ENCODE measurements at regions not wholly inside any gene's neighbourhood (a gene's known extent, or its start where the extent isn't known, plus 50 kb on each side); places are given as distances from the start of the nearest gene placed in this dataset.

DNA sequence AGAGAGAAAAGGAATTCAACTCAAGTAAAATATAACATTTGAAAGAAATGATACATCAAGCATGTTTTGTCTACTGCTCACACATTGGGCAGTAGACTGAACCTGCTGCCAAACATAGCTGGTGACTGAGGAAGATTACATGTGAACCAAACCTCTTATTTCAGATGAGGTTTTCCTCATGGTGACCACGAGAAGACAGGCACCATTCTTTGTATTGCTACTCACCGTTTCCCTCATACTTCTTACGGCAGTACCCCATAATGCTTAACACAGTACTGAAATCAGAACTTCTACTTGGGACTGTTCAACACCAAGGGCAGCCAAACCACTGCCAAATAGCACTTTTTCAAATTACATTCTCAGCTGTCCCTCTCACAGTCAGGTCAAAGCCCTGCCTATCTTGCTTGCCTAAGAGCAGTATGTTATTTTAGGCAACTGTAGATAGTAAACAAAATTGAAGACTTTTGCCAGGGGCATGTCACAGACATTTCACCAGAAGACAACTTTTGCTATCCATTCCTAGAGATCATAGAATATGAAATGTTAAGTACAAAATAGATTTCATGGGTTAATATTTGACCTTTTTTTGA lies 167.1 kb upstream of the DOK6 start:
- H3K79me2 ChIP-seq (replicated peaks; ENCODE audit: insufficient read depth, low read length), result no peaks in the 10 kb centered on the region
- no peak overlapping the region for H3K4me3 ChIP-seq (ENCODE audit: low read length)
- no peaks in the 10 kb centered on the region for H3F3A ChIP-seq (ENCODE audit: insufficient read depth, low read length, poor library complexity, severe bottlenecking)
- no peaks in the 10 kb centered on the region for H3K9me3 ChIP-seq (ENCODE audit: low read length)
- no peak overlapping the region for H3K4me2 ChIP-seq (ENCODE audit: low read length)
- H3K36me3 ChIP-seq (ENCODE audit: insufficient read depth, low read length), result no peaks in the 10 kb centered on the region
- no peaks in the 10 kb centered on the region for H3K9me2 ChIP-seq (ENCODE audit: insufficient read depth, low read length)
- H3K27ac ChIP-seq (ENCODE audit: low read length), result no peak overlapping the region
- H3K27me3 ChIP-seq (ENCODE audit: insufficient read depth, low read depth, low read length), result no peaks in the 10 kb centered on the region
- H4K20me1 ChIP-seq (ENCODE audit: insufficient read depth), result no peaks in the 10 kb centered on the region
- H3K9ac ChIP-seq (ENCODE audit: low read length), result no peak overlapping the region
- H2AFZ ChIP-seq (ENCODE audit: low read depth, low read length), result no peak overlapping the region
- no peak for TF ChIP-seq POLR2AphosphoS5 (IDR thresholded peaks at IDR 0.05)

DNA sequence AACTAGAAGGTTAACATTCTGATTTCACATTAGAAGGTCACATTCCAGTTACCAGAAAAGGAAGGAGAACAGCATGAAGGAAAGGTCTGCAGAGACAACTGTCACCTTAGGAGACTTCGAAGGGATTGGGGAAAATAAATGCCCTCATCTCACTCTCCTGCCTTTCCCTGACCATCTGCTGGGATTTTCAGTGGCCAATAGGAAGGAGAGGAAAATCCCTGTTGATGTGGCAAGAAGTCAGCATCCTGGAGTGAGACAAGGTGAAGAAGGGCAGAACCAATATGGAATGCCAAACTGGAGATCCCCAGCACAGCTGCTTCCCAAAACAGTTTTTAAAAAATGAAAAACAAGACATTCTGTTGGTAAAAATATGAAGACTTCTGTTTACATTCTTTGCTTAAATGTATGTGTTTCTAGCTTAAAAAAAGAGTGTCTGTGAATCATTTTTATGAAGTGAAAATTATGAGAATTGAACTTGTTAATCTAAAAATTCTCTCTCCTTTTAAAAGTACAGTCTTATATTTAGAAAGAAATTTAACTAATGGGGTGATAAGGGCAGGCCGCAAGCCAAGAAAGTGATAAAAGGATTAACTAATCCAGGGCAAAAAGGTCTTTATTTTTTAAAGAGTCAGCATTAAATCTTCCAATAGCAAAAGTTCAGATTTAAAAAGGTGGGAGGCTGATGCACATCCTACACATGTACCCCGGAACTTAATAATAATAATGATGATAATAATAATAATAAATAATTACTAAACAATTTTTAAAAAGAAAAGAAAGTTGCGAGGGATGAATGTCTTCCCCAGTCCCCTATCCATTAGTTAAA lies 160.6 kb upstream of the DOK6 start:
- H3K9me3 ChIP-seq (ENCODE audit: low read length), result no peaks in the 10 kb centered on the region
- no peaks in the 10 kb centered on the region for H3K79me2 ChIP-seq (replicated peaks; ENCODE audit: insufficient read depth, low read length)
- no peak overlapping the region for H3K27ac ChIP-seq (ENCODE audit: low read length)
- H3K4me2 ChIP-seq (ENCODE audit: low read length), result no peak overlapping the region
- TF ChIP-seq SMC3 (conservative IDR thresholded peaks at IDR 0.05; ENCODE audit: poor library complexity) (no peak), CTCF (IDR thresholded peaks at IDR 0.05; ENCODE audit: poor library complexity, severe bottlenecking) (no peak), TAF1 (IDR thresholded peaks at IDR 0.05; ENCODE audit: low read depth) (no peak), EP300 (conservative IDR thresholded peaks at IDR 0.05; ENCODE audit: poor library complexity, severe bottlenecking) (no peak), RAD21 (conservative IDR thresholded peaks at IDR 0.05) (no peak)
- TF ChIP-seq, protein P1, sequence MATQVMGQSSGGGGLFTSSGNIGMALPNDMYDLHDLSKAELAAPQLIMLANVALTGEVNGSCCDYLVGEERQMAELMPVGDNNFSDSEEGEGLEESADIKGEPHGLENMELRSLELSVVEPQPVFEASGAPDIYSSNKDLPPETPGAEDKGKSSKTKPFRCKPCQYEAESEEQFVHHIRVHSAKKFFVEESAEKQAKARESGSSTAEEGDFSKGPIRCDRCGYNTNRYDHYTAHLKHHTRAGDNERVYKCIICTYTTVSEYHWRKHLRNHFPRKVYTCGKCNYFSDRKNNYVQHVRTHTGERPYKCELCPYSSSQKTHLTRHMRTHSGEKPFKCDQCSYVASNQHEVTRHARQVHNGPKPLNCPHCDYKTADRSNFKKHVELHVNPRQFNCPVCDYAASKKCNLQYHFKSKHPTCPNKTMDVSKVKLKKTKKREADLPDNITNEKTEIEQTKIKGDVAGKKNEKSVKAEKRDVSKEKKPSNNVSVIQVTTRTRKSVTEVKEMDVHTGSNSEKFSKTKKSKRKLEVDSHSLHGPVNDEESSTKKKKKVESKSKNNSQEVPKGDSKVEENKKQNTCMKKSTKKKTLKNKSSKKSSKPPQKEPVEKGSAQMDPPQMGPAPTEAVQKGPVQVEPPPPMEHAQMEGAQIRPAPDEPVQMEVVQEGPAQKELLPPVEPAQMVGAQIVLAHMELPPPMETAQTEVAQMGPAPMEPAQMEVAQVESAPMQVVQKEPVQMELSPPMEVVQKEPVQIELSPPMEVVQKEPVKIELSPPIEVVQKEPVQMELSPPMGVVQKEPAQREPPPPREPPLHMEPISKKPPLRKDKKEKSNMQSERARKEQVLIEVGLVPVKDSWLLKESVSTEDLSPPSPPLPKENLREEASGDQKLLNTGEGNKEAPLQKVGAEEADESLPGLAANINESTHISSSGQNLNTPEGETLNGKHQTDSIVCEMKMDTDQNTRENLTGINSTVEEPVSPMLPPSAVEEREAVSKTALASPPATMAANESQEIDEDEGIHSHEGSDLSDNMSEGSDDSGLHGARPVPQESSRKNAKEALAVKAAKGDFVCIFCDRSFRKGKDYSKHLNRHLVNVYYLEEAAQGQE (IDR thresholded peaks at IDR 0.05; ENCODE audit: borderline replicate concordance), result no peak
- no peaks in the 10 kb centered on the region for H4K20me1 ChIP-seq (ENCODE audit: insufficient read depth)
- H3K4me3 ChIP-seq (ENCODE audit: low read length), result no peak overlapping the region
- H3K9ac ChIP-seq (ENCODE audit: low read length), result no peak overlapping the region
- H3K36me3 ChIP-seq (ENCODE audit: insufficient read depth, low read length), result no peaks in the 10 kb centered on the region
- H3K27me3 ChIP-seq (ENCODE audit: insufficient read depth, low read depth, low read length), result no peaks in the 10 kb centered on the region
- no peaks in the 10 kb centered on the region for H3F3A ChIP-seq (ENCODE audit: insufficient read depth, low read length, poor library complexity, severe bottlenecking)
- H2AFZ ChIP-seq (ENCODE audit: low read depth, low read length), result no peak overlapping the region
- H3K9me2 ChIP-seq (ENCODE audit: insufficient read depth, low read length), result no peaks in the 10 kb centered on the region

DNA sequence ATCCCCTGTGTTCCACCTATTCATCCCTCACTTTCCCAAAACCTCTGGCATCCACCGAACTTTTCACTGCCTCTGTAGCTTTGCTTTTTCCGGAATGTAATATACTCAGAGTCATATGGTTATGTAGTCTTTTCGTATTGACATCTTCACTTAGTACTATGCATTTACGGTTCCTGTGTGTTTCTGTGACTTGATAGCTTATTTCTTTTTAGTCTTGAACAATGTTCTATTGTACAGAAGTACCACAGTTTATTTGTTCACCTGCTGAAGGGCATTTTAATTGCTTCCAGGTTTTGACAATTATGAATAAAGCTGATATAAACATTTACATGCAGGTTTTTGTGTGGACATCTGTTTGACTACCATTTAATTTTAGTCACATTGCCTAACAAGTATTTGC lies 154.7 kb upstream of the DOK6 start:
- H3K9me3 ChIP-seq (ENCODE audit: low read length), result no peaks in the 10 kb centered on the region
- no peaks in the 10 kb centered on the region for H4K20me1 ChIP-seq (ENCODE audit: insufficient read depth)
- no peak for TF ChIP-seq CTCF (IDR thresholded peaks at IDR 0.05; ENCODE audit: poor library complexity, severe bottlenecking)
- no peak for TF ChIP-seq EZH2 (IDR thresholded peaks at IDR 0.05; ENCODE audit: borderline replicate concordance, insufficient read depth, low read length, poor library complexity, severe bottlenecking)
- no peak for TF ChIP-seq MXI1 (conservative IDR thresholded peaks at IDR 0.05; ENCODE audit: poor library complexity, severe bottlenecking)
- TF ChIP-seq EP300 (conservative IDR thresholded peaks at IDR 0.05; ENCODE audit: poor library complexity, severe bottlenecking), result no peak
- TF ChIP-seq, protein P1 (IDR thresholded peaks at IDR 0.05; ENCODE audit: borderline replicate concordance), result no peak
- H2AFZ ChIP-seq (ENCODE audit: low read depth, low read length), result no peak overlapping the region
- H3K9ac ChIP-seq (ENCODE audit: low read length), result no peak overlapping the region
- H3K27me3 ChIP-seq (ENCODE audit: insufficient read depth, low read depth, low read length), result peaks cover 6% of the 10 kb centered on the region
- H3K36me3 ChIP-seq (ENCODE audit: insufficient read depth, low read length), result no peaks in the 10 kb centered on the region
- H3F3A ChIP-seq (ENCODE audit: insufficient read depth, low read length, poor library complexity, severe bottlenecking), result no peaks in the 10 kb centered on the region
- no peak overlapping the region for H3K27ac ChIP-seq (ENCODE audit: low read length)
- no peak overlapping the region for H3K4me3 ChIP-seq (ENCODE audit: low read length)
- H3K9me2 ChIP-seq (ENCODE audit: insufficient read depth, low read length), result no peaks in the 10 kb centered on the region
- no peak overlapping the region for H3K4me2 ChIP-seq (ENCODE audit: low read length)
- no peaks in the 10 kb centered on the region for H3K79me2 ChIP-seq (replicated peaks; ENCODE audit: insufficient read depth, low read length)

Measured in neural cell (in vitro differentiated cells).